ENCODE measurements at regions not wholly inside any gene's neighbourhood (a gene's known extent, or its start where the extent isn't known, plus 50 kb on each side); places are given as distances from the start of the nearest gene placed in this dataset.

DNA sequence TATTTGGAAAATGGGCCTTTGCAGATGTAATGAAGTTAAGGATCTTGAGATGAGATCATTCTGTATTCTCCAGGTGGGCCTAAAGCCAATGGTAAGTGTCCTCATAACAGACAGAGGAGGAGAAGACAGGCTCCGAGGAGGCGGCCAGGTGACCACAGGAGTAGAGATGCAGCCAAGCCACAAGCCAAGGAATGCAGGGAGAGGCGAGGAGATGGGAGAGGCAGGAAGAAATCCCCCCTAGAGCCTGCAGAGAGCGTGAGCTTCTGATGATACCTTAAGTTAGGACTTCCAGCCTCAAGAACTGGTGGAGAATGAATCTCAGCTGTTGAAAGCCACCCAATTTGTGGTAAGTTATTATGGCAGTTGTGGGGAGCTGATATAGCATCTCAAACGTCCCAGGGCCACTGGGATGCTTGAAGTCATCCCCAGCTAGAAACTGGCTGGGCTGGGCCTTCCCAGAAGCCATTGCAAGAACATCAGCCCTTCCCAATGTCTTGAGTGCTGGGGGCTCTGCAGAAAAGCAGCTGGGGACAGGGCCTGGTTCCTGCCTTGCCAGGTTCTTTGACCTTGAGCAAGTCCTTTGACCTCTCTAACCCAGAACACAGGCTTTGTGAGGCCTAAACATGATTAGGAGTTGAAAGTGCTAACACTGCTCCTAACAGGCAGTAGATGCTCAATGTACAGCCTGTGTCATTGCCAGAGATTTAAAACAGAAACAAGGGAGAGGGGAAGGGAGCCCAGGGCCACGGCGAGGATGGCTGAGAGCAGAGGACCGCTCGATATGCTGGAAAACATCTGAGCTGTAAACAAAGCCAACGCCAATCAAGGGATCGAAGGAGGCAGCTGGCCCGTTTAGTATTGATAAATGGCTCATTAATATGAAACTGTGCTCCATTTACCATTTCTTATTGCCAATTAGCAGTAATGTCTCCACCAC lies 632.3 kb downstream of the TBC1D22A start:
- no peak for DNase-seq

DNA sequence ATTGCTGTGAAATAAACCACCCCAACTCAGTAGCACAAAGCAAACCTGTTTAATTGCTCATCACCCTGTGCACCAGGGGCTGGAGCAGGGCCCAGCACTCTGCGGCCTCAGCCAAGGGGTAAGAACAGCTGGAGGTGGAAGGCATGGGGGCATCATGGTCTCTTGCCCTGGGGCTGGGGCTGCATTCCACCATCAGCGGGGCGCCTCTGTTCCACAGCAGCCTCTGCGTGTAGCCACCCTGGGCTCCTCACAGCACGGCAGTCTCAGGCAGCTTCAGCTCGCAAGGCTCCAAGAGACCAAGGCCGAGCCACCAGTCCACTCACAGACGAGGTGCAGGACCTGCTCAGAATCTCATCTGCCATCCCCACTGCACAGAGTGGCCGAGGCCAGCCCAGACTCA lies 630.7 kb downstream of the TBC1D22A start:
- no peak for DNase-seq

DNA sequence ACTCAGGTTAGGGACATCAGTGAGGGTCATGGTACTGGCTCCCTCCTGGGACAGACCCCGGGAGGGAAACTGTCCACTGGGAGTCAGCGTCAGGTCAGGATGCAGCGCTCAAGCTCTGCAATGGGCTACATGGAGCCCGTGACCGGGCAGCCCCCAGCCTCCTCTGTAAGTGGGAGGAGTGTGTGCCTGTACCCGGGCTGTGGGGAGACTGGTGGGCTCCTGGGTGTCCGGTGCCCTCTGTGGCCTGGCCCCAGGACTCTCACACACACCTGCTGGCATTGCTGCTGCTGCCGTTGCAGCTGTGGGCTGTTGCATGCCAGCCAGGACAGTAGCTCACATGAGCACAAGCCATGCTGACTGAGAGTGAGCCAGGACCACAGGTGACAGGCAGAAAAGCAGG lies 630.3 kb downstream of the TBC1D22A start:
- no peak for DNase-seq

DNA sequence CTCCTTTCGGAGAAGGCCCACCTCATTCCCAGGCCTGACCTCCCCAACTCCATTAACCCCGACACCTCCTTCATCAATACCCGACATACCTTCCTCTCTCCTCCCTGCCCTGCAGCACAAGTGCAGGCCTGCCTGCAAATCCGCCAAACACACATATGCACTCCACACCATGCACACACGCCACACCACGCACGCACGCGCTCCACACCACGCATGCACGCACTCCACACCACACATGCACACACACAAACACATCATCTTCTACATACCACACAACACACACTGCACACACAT lies 629.6 kb downstream of the TBC1D22A start:
- no peak for DNase-seq

DNA sequence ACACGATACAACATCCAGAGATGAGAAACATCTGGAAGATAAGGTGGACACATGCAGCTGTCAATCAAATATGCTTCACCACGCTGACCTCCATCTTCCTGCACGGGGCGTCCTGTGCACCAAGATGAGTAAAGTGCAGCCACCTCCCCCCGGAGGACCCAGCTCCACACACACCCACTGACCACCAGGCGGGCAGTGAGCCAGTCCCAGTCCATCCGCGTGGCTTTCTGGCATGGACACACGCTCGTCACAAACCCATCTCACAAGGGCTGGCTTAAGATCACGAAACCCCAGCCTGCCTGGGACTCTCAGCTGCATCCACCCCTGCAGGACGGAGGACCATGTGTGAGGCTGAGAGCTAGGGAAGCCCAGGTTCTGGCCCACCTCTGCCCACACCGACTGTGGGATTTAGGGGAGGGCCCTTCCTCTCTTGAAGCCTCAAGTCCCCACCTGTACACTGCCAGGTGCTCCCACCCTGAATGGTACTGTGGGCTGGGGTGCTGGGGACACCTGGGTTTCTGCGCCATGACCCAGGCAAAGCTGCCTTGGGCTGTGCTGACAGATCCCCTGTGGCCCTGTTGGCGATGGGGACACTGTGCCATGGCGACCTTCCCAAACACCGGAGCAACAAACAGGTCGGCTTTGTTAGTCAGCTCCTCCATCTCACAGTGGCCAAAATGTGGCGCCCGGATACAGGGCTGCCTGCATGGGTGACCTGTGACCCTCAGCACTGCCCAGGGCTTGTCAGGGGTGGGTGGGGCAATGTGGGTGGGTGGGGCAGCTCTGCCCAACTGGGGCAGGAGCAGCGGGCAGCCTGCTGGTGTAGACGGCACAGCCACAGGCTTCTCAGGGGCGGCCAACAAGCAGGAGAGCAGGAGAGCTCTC lies 629.0 kb downstream of the TBC1D22A start:
- no peak for DNase-seq

DNA sequence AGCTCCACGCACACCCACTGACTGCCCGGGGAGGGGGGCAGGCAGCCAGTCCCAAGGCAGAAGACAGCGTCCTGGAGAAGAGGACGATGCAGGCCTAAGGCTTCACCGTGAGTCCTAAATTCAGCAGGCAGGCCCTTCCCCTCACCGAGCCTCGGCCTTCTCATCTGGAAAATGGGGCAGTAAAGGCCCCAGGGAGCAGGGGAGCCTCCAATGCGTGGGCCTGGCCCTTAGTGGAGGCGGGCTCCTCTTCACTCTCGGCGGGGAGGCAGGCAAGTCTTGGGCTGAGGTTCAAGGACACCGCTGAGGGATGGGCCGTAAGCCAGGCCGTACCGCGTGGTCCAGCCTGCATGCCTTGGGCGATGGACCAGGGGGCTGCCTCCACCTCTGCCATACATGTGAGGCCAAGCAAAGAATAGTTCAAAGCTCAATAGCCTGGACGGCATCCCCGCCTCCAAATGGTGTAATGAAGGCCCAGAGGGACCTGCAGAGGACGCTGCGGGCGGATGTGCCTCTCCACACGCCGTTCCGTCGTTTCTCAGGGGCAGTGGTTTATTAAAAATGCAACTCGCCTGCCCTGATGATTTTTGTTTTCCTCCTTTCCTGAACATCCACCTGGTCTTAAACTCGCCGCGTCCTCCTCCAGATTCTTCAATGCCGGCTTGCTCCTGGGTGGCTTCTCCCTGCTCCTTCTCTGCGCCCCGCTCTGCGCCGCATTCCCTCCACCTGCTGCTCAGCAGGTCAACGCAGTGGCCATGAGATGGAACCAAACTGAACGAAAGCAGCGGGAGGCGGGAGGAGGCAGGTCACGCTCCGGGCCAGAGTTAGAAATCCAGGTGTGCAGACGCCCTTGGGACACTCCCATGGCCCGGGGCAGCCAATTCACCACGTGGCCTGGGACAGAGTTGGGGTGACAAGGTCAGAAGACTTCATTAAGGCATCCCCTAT lies 627.8 kb downstream of the TBC1D22A start:
- DNase-seq = no peak

DNA sequence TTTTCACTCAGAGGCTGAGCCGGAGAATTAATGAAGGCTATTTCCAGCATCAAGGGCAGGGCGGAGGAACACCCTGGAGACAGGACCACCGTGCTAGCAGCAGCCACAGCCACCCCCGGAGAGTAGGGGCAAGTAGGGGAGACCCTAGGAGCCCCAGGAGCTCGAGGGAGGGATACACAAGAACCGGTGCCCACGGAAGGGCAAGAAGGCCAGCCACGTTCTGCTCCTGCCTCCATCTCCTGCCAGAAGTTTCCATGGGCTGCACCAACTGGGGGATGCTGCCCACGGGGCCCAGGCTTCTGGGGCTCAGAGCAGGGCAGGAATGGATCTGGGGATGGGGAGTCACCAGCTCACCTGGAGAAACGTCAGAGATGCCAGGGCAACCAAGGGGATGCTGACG lies 626.8 kb downstream of the TBC1D22A start:
- DNase-seq = no peak

DNA sequence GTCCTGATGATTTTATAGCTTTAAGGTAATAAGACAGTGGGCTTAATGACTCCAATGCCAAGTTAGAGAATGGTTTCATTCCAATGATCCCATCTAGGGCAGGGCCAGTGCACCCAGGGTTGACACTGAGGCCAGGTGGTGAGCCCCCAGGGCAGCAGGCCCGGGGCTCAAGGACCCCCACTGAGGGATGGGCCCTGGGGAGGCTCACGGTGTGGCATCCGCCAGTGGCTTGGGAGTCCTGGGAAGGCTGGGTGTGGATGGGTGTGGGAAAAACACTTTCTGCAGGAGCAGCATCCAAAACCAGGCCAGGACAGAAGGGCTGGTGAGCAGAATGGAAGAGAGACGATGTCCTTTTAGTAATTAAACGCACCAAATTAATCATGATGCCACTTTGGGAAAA lies 626.3 kb downstream of the TBC1D22A start:
- DNase-seq = no peak

DNA sequence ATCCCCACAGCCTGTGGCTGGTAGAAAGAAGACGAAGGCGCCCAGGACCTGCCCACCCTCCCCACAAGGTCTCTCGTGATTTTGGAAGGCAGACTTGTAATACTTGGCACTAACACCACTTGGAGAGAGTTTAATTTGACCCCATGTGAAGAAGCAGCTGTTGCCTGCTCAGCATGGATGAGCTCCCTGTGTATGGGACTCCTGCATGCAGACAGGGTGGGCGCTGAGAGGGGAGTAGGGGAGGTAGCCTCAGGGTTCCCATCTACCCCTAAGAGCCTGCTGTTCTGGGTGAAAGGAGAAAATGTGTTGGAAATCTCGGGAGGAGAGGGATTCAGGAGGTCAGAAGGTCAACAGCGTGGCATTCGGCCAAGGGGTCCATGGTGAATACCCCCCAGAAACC lies 625.9 kb downstream of the TBC1D22A start:
- no peak for DNase-seq

DNA sequence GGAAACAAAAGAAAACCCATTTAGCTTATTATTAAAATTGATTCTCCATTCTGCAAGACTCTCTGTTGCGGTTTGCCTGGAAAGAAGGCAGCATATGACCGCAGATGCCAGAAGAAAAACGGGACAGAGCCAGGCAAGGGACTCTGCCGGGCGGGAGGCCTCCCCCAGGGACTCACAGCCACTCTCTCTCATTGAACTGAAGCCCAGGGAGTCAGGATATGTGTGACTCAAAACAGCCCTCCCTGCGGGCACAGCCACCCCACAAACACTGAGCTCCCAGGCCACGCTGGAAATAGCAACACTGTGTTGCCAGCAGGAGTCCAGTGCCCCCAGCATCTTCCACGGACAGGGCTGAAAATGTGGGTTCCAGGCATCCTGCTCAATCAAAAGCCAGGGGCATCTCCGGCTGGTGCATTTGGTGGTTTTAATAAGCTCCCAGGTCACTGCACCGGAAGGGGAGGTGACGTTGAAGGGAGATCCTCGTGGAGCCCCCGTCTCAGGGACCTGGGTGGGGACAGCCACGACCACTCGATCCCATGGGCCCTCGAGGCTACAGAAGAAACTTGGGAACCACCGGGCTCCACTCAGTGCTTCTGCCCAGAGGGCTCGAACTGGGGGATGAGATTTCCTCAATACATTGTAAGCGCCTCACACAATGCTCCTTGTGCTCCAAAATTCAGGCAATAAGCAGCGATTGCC lies 624.5 kb downstream of the TBC1D22A start:
- DNase-seq = no peak

DNA sequence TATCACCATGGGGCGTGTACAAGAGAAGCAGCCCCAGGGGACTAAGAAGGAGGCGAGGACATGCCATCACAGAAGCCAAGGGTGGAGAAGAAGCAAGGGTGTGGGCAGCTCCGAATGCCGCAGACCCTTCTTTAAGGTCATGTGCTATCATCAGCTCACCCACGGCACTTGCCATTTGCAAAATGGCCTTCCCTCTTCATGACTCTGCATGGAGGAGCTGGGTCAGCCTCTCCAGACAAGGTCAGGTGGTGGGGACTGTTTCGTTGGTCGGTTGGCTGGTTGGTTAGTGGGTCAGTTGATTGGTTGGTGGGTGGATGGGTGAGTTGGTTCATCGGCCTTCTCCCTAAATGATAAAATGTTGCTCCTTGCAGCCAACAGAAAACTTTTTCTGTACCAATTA lies 622.5 kb downstream of the TBC1D22A start:
- DNase-seq = no peak

DNA sequence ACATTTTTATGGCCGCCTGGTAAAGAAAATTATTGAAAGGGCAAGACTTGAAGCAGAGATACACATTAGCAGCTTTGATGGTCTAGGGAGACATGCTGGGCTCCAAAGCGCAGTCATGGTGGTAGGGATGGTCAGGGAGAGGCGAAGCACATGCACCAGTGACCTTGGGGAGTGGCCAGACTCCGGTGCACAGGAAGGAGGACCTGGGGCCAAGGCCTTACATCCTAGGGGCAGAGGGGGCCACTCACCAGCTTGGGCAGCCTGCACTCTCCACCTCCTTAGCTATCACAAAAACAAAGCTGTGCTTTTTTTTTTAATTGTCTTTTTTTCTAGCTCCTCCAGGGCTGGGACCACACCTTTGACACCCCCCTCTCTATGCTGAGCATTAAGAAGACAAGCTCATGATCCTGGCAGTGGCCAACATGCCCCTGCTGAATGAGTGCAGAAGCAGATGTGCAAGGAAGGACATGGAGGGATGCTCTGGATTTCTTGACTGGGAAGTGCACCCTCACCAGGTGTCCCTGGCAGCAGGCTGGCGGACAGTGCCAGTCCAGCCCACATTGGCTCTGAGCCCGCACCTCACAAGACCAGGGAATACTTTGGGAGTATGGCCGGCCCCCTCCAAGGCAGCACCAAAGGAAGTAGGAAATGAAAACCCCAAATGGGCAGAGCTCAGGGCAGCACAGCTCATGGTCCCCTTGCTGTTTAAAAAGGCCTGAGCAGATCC lies 619.9 kb downstream of the TBC1D22A start:
- DNase-seq = no peak

DNA sequence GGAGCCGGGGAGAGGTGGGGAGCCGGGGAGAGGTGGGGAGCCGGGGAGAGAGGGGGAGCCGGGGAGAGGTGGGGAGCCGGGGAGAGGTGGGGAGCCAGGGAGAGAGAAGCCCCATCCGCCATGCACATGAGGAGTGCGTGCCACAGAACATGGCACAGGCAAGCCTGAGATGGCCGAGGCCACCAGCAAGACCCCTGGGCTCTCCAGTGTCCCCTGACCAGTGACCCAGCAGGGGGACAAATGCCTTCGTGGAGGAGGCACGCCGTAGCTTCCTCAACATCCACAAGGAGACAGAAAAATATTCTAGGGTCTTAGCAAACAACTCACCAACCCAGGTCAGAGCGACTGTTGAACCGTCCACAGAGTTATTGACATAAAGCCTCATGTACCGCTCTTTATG lies 618.8 kb downstream of the TBC1D22A start:
- no peak for DNase-seq

DNA sequence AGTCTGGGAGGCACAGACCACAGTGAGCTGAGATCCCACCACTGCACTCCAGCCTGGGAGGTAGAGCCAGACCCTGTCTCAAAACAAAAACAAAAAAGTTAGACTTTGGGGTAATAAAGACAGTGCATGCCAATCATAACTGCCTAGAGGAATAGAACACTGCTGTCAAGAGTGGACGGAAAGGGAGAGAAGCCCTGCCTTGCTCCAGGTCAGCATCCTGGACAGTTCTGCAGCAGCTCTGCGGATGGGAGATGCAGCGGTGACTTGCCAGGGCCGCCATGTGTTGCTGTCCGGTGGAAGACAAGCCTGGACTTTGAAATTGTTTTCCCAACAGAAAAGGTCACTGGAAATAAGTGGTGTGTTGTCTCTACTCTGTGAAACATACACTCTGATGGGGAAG lies 618.2 kb downstream of the TBC1D22A start:
- DNase-seq = no peak

DNA sequence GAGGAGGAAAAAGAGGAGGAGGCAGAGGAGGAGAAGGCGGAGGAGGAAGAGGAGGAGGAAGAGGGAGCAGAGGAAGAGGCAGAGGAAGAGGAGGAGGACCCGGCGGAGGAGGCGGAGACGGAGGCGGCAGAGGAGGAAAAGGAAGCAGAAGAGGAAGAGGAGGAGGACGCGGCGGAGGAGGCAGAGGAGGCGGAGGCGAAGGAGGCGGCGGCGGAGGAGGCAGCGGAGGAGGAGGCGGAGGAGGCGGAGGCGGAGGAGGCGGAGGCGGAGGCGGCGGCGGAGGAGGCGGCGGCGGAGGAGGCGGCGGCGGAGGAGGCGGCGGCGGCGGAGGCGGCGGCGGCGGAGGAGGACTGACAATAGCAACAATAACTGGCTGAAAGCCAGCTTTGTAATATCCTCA lies 616.6 kb downstream of the TBC1D22A start:
- DNase-seq = no peak

DNA sequence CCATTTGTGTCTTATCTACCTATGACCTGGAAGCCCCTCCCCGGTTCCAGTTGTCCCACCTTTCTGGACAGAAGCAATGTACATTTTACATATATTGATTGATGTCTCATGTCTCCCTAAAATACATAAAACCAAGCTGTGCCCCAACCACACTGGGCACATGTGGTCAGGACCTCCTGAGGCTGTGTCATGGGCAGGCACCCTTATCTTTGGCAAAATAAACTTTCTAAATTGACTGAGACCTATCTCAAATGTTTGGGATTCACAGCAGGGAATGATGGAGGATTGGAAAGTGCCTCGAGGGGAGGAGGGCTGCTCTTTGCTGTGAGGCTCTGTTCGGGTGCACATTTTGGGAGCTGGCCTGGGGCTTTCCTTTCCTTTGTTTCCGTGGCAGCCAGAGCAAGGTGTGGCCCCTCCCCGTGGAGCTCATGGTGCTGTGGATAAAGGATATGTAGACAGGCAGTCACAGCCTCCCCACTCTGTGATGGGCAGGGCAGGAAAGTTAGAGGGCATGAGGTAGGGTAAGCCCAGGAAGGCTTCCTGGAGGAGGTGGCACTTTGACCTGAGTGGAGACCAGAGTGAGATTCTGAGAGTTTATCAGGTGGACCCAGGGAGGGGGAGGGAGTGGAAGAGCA lies 615.6 kb downstream of the TBC1D22A start:
- DNase-seq = no peak

DNA sequence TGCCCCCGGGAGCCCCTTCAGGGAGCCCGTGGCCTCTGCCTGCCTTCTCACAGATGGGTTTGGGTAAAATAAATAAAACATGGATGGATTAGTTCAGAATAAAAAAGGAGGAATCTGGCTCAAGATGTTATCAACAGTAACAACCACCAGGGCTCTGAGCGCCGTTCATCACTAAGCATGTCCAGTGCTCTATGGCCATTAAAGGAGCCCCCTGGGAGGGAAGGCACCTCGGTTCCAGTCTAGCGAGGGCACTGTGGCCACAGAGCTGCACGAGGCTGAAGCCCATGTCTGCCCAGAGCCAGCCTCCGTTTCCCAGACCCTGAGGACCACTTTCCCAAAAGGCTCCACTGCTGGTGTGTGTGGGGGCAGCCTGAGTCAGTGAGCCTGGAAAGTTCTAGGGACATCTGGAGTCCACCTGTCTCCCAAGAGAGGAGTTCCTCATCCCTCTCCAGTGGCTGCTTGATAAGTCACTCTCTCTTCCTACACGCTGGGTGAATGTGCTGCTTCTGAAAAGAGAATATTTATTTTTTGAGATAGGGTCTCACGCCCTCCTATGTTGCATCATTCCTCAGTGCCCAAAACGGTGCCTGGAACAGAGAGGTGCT lies 614.6 kb downstream of the TBC1D22A start:
- DNase-seq = no peak

DNA sequence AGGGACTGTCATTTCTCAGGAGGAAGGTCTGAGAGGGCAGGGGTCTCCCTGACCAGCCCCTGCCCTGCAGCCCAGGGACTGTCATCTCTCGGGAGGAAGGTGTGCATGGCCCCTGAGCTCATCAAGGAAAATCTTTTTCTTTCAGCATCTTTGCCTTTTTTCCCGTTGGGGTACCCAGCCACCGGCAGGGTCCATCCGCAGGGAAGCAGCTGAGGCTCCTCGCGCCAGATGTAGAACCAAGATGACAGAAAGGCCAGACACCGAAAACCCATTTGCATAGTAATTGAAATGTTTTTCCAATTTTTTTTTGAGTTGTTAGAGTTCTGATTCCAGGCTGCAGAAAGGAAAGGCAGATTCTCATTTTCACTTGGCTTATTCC lies 613.9 kb downstream of the TBC1D22A start:
- no peak for DNase-seq

DNA sequence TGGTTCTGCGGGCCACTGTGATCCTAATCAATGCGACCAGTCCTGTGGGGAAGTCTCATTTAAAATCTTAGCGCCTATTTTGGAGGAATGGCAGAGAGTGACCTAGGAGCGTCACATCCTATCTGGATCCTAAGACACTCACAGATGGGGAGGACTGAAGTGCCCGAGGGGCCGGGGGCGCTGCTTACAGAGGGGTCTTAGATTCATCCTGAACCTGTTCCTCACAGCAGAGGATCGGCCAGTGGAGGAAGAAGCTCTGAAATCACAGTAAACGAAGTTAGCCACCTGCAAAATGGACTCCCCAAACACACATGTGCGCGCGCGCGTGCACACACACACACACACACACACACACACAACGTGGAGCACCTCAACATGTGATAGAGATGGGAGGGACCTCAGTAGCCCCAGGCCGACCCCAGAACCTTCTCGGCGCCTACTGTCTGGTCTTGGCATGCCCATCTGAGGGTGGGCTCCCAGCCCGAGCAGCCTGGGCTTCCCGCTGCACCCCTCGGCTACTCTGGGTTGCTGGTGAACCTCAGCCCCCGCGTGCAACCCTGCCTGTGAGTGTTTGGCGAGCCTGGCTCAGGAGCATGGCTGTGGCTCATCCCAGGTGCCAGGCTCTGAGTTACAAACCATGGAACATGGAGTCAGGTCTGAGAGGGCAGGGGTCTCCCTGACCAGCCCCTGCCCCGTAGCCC lies 613.3 kb downstream of the TBC1D22A start:
- no peak for DNase-seq

DNA sequence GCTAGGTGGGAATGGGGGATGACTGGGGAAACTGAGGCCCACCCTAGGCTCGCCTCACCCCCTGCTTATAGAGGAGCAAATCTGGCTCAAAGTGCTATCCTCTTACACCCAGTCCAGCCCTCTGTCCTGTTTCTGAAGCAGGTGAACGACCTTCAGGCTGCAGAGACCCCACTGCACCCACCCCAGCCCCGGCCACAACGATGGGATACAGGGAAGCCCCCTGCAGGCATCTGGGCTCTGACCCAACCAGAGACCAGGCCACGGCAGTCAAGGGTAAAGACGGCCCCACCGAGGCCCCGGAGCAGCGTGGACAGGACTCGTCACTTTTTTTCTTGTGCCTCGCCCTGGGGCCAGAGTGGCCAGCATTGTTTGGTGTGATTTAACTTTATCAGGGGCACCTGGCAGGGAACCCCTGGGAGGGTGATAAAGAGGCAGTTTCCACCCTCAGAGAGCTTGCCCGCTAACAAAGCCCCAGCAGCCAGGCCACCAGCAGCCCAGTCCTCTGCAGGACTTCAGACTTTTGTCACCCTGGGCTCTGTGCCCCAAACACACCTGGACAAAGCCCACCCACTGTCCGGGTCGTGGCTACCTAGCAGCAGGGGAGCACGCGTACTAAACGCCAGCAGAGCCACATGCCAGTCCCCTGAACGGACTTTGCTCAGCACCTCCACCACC lies 612.6 kb downstream of the TBC1D22A start:
- no peak for DNase-seq

All from inflammatory macrophage treated with lipopolysaccharide for 4 hours (primary cell).